ENCODE measurements at regions not wholly inside any gene's neighbourhood (a gene's known extent, or its start where the extent isn't known, plus 50 kb on each side); places are given as distances from the start of the nearest gene placed in this dataset.

DNA sequence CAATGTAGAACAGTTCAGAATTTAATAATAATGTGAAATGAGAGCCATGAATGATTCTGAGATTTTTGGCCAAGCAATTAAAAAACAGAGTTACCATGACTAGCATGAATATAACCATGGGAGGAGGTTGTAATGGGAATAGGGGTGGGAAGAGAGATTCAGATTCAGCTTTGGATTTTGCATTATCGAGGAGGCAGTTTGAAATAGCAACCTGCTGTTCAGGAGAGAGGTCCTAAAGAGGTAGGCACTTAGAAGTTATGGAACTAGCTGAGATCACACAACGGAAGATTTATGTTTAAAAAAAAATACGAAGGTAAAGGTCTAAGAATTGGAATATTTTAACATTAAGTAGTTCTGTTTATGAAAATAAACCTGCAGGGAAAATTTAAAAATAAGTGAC, 124.4 kb upstream of the TECRL start:
- DNase-seq (ENCODE audit: low read depth, low spot score), result no peak
- CTCF ChIA-PET, result no interaction called here
- no peak overlapping the region for H3K4me3 ChIP-seq (ENCODE audit: low read depth in 2 of 2, low read length in 2 of 2)
- H3K36me3 ChIP-seq (ENCODE audit: control insufficient read depth, insufficient read depth, low read length), result no peaks in the 10 kb centered on the region
- H3K9me3 ChIP-seq (ENCODE audit: control insufficient read depth, insufficient read depth, low read depth, low read length), result no peaks in the 10 kb centered on the region
- POLR2A ChIA-PET, result no interaction called here
- intact Hi-C loops (cut with micrococcal nuclease; ENCODE audit: unreplicated experiment) (no loop called here), in situ Hi-C loops (cut with HindIII; ENCODE audit: low pct_unique_long_range_greater_than_20kb, low sequenced_read_pairs) (no loop called here)
- H3K27ac ChIP-seq (ENCODE audit: low read length), result no peak overlapping the region
- H3K4me1 ChIP-seq (ENCODE audit: control insufficient read depth, insufficient read depth, low read length), result no peaks in the 10 kb centered on the region
- TF ChIP-seq SIN3A (IDR thresholded peaks at IDR 0.05; ENCODE audit: borderline replicate concordance, insufficient read depth, low read depth, low read length), result no peak
- TF ChIP-seq, protein P1, sequence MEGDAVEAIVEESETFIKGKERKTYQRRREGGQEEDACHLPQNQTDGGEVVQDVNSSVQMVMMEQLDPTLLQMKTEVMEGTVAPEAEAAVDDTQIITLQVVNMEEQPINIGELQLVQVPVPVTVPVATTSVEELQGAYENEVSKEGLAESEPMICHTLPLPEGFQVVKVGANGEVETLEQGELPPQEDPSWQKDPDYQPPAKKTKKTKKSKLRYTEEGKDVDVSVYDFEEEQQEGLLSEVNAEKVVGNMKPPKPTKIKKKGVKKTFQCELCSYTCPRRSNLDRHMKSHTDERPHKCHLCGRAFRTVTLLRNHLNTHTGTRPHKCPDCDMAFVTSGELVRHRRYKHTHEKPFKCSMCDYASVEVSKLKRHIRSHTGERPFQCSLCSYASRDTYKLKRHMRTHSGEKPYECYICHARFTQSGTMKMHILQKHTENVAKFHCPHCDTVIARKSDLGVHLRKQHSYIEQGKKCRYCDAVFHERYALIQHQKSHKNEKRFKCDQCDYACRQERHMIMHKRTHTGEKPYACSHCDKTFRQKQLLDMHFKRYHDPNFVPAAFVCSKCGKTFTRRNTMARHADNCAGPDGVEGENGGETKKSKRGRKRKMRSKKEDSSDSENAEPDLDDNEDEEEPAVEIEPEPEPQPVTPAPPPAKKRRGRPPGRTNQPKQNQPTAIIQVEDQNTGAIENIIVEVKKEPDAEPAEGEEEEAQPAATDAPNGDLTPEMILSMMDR (IDR thresholded peaks at IDR 0.05), result no peak
- no peak for TF ChIP-seq POLR2AphosphoS5 (IDR thresholded peaks at IDR 0.05; ENCODE audit: low read depth, low read length)
- TF ChIP-seq, protein P2, sequence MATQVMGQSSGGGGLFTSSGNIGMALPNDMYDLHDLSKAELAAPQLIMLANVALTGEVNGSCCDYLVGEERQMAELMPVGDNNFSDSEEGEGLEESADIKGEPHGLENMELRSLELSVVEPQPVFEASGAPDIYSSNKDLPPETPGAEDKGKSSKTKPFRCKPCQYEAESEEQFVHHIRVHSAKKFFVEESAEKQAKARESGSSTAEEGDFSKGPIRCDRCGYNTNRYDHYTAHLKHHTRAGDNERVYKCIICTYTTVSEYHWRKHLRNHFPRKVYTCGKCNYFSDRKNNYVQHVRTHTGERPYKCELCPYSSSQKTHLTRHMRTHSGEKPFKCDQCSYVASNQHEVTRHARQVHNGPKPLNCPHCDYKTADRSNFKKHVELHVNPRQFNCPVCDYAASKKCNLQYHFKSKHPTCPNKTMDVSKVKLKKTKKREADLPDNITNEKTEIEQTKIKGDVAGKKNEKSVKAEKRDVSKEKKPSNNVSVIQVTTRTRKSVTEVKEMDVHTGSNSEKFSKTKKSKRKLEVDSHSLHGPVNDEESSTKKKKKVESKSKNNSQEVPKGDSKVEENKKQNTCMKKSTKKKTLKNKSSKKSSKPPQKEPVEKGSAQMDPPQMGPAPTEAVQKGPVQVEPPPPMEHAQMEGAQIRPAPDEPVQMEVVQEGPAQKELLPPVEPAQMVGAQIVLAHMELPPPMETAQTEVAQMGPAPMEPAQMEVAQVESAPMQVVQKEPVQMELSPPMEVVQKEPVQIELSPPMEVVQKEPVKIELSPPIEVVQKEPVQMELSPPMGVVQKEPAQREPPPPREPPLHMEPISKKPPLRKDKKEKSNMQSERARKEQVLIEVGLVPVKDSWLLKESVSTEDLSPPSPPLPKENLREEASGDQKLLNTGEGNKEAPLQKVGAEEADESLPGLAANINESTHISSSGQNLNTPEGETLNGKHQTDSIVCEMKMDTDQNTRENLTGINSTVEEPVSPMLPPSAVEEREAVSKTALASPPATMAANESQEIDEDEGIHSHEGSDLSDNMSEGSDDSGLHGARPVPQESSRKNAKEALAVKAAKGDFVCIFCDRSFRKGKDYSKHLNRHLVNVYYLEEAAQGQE (IDR thresholded peaks at IDR 0.05; ENCODE audit: insufficient read depth in 1 of 2, low read depth in 2 of 2, low read length in 1 of 2), result no peak
- no peak for TF ChIP-seq TCF7L2 (IDR thresholded peaks at IDR 0.05; ENCODE audit: low read depth, low read length)
- H3K27me3 ChIP-seq (ENCODE audit: control insufficient read depth, insufficient read depth, low read length), result no peaks in the 10 kb centered on the region
- BruUV-seq (replicated peaks), result no TSS peak
- no peak for ATAC-seq

DNA sequence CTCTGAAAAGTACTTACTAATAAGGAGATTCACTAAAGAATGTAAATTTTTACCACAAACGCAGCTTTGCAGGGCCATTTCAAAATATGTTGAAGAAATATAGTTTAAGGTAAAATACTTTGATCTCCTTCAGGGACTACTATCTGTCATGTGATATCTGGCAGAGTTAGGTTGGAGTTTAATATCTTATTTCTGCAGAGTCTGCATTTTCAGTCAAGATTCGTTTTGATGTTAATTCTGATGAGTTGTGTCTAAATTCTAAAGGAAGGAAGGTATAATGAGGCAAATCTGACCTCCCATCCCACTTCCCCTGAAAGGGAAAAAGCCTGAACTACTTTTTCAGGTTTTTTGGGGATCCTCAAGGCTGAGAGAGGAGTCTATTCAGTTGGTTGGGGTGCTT, 123.9 kb upstream of the TECRL start:
- in situ Hi-C loops (cut with HindIII; ENCODE audit: low pct_unique_long_range_greater_than_20kb, low sequenced_read_pairs), result no loop called here
- DNase-seq (ENCODE audit: low read depth, low spot score), result no peak
- Histone ChIP-seq H3K4me1 (ENCODE audit: control insufficient read depth, insufficient read depth, low read length) (no peaks in the 10 kb centered on the region), H3K27ac (ENCODE audit: low read length) (no peak overlapping the region), H3K4me3 (ENCODE audit: low read depth in 2 of 2, low read length in 2 of 2) (no peak overlapping the region), H3K27me3 (ENCODE audit: control insufficient read depth, insufficient read depth, low read length) (no peaks in the 10 kb centered on the region), H3K36me3 (ENCODE audit: control insufficient read depth, insufficient read depth, low read length) (no peaks in the 10 kb centered on the region), H3K9me3 (ENCODE audit: control insufficient read depth, insufficient read depth, low read depth, low read length) (no peaks in the 10 kb centered on the region)
- TF ChIP-seq SIN3A (IDR thresholded peaks at IDR 0.05; ENCODE audit: borderline replicate concordance, insufficient read depth, low read depth, low read length), result no peak
- TF ChIP-seq, protein P2 (IDR thresholded peaks at IDR 0.05; ENCODE audit: insufficient read depth in 1 of 2, low read depth in 2 of 2, low read length in 1 of 2), result no peak
- TF ChIP-seq TCF7L2 (IDR thresholded peaks at IDR 0.05; ENCODE audit: low read depth, low read length), result no peak
- no peak for TF ChIP-seq POLR2AphosphoS5 (IDR thresholded peaks at IDR 0.05; ENCODE audit: low read depth, low read length)
- TF ChIP-seq, protein P1 (IDR thresholded peaks at IDR 0.05), result no peak
- CTCF ChIA-PET, result no interaction called here
- no TSS peak for BruUV-seq (replicated peaks)
- POLR2A ChIA-PET, result no interaction called here
- no peak for ATAC-seq
- intact Hi-C loops (cut with micrococcal nuclease; ENCODE audit: unreplicated experiment), result no loop called here

Data from Panc1 (cell line).